Pancreas (tissue), 10 donors: ENCODE measurements at regions not wholly inside any gene's neighbourhood (a gene's known extent, or its start where the extent isn't known, plus 50 kb on each side); places are given as distances from the start of the nearest gene placed in this dataset.

Experiments used
- ATAC-seq, 4 donors: fragments of 200-7000 bp; cut with Tn5 transposase; one replicate each; pipeline versions ENCODE4 v1.8.0 to v1.9.1; 2020; ENCODE audit warnings: mild to moderate bottlenecking in 4 of 4, moderate library complexity in 4 of 4
- DNase-seq, 6 donors: peaks; one replicate each; pipeline ENCODE4 v3.0.0-alpha.2; 2020
- FAIRE-seq: peaks from 2 replicates; lab custom pipeline; 2012; peaks lifted over from hg19 to GRCh38; lab: Jason Lieb, UNC
- H3K27ac ChIP-seq, 4 donors: fragments of 200-600 bp; sonication (generic); 1 replicate in 3 of 4; 2 replicates in 1 of 4; pipeline versions ENCODE4 v1.5.0 to v1.8.0; 2020
- H3K27me3 ChIP-seq, 4 donors: fragments of 200-600 bp; one replicate each; pipeline ENCODE4 v1.8.0; 2021
- H3K36me3 ChIP-seq, 3 donors: fragments of 200-600 bp; sonication (generic) in 1 of 3; one replicate each; pipeline versions ENCODE4 v1.5.0 to v1.8.0; 2020 to 2021
- H3K4me1 ChIP-seq, 3 donors: fragments of 200-600 bp; one replicate each; pipeline ENCODE4 v1.8.0; 2021
- H3K4me3 ChIP-seq, 4 donors: fragments of 200-600 bp; sonication (generic) in 2 of 4; one replicate each; pipeline versions ENCODE4 v1.5.0 to v1.8.0; 2020 to 2021
- H3K9me3 ChIP-seq, 4 donors: fragments of 200-600 bp; one replicate each; pipeline ENCODE4 v1.8.0; 2021
- WGBS, 2 donors: extraction: QIAGEN DNeasy Blood & Tissue Kit; methylation state at CpG; one replicate each; pipeline ENCODE4 v1.1.7; 2013; 5-methylcytosine and 5-hydroxymethylcytosine counted together
- intact Hi-C, 3 donors: fragments of 100-400 bp; cut with DNase I; formaldehyde crosslinking; loops; one replicate each; pipeline versions ENCODE4 v1.11.1 to v1.14.2; 2022
- TF ChIP-seq, protein P1 (sequence below), 4 donors: fragments of 200-600 bp; sonication (generic) in 3 of 4; IDR thresholded peaks; one replicate each; pipeline versions ENCODE4 v1.5.0 to v1.8.0; 2021; ENCODE audit warnings: antibody characterized with exemption in 4 of 4
- donor health status: healthy with polysubstance abuse.
- donor health status: DM: no; HTN: no; CAD: no; lungs with moderate emphysema.
- donor health status: DM: no; HTN: no; CAD: no.
- donor health status: control.
- donor health status: control.
- donor health status: Bipolar disorder and iron deficiency.
- donor health status: DM: yes; HTN: yes; CAD: no.
- donor health status: DM: no; HTN: no; CAD: no.
- donor health status: DM: no; HTN: no; CAD: no.
- donor health status: DM: yes; HTN: yes; CAD: no.

- H3K27me3 ChIP-seq = no peaks in the 10 kb centered on the region
- H3K9me3 ChIP-seq = no peaks in the 10 kb centered on the region
- DNase-seq (no peak), ATAC-seq (peak in 2 of 4 donors; percentile 34 to 46), FAIRE-seq (no peak)
- no peaks in the 10 kb centered on the region for H3K4me1 ChIP-seq
- TF ChIP-seq, protein P1, sequence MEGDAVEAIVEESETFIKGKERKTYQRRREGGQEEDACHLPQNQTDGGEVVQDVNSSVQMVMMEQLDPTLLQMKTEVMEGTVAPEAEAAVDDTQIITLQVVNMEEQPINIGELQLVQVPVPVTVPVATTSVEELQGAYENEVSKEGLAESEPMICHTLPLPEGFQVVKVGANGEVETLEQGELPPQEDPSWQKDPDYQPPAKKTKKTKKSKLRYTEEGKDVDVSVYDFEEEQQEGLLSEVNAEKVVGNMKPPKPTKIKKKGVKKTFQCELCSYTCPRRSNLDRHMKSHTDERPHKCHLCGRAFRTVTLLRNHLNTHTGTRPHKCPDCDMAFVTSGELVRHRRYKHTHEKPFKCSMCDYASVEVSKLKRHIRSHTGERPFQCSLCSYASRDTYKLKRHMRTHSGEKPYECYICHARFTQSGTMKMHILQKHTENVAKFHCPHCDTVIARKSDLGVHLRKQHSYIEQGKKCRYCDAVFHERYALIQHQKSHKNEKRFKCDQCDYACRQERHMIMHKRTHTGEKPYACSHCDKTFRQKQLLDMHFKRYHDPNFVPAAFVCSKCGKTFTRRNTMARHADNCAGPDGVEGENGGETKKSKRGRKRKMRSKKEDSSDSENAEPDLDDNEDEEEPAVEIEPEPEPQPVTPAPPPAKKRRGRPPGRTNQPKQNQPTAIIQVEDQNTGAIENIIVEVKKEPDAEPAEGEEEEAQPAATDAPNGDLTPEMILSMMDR (IDR thresholded peaks at IDR 0.05) = no peak
- H3K36me3 ChIP-seq = no peaks in the 10 kb centered on the region
- intact Hi-C loops = no loop called here
- H3K4me3 ChIP-seq = no peak overlapping the region
- no peak overlapping the region for H3K27ac ChIP-seq
These were observed 135.9 kb downstream of the PAH start for GRCh38 chr12:102781117-102781516.

DNA sequence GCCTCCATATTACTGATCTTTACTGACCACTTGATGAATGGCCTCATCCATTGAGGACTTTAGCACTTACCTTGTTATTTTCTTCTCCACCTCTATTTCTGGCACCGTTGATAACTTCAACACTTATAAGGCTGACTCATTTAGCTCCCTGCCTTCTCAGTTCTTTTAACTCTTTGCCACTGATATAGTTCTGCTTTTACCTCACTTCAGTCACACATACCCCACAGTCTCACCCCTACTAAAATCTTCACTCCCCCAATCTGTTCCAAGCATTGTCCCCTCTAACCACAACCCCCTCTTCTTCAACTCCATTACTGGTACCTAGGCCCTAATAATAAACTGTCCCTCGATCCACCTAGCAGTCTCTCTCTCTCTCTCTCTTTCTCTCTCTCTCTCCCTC, 141.0 kb downstream of the PAH start:
- Histone ChIP-seq H3K36me3 (no peaks in the 10 kb centered on the region), H3K4me1 (no peaks in the 10 kb centered on the region), H3K27ac (no peak overlapping the region), H3K9me3 (no peaks in the 10 kb centered on the region), H3K4me3 (no peak overlapping the region), H3K27me3 (no peaks in the 10 kb centered on the region)
- no peak for FAIRE-seq
- no peak for ATAC-seq
- intact Hi-C loops = no loop called here
- no peak for DNase-seq
- TF ChIP-seq, protein P1 (IDR thresholded peaks at IDR 0.05) = no peak
- 42 to 52% methylated on average over 2 of the region's 2 CpGs for WGBS, 2 donors

DNA sequence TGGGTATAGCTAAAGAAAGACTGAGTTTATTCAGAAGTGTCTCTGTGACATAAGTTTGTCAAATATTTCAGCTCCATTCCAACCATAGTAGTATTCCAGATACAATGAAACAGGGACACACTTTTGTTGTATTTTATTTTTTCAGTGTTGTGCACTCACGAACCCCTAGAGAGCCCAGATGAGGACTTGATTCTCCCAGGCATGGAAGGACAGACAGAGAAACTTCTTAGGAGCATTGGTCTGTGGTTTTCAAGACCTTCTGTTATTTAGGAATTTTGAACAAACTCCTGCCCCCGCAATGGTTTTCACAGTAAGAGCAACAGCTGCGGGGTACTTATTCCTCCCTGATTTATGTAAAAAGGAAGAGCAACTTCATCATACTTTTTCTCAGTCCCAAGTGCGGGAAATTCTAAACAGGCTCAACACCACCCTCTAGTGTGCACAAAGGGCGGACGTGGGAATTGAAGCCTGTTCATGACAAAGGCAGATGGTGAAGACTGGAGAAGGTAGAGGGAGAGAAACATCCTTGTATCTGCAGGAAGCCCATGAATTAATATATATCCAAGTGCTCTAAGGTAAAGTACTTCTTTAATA, 147.6 kb downstream of the PAH start:
- Histone ChIP-seq H3K27ac (no peak overlapping the region), H3K4me3 (no peak overlapping the region), H3K9me3 (no peaks in the 10 kb centered on the region), H3K36me3 (no peaks in the 10 kb centered on the region), H3K27me3 (no peaks in the 10 kb centered on the region), H3K4me1 (no peaks in the 10 kb centered on the region)
- peak; percentile 20 for FAIRE-seq
- DNase-seq = peak in 5 of 6 donors; percentile 23 to 58 (median 32)
- intact Hi-C loops = no loop called here
- TF ChIP-seq, protein P1 (IDR thresholded peaks at IDR 0.05) = peak; percentile 25 to 54 (median 38)
- 9 to 12% methylated on average over 6 of the region's 6 CpGs for WGBS, 2 donors
- peak; percentile 61 to 93 (median 92) for ATAC-seq

- Histone ChIP-seq H3K27ac (no peak overlapping the region), H3K27me3 (no peaks in the 10 kb centered on the region), H3K4me1 (no peaks in the 10 kb centered on the region), H3K4me3 (no peak overlapping the region), H3K36me3 (no peaks in the 10 kb centered on the region), H3K9me3 (no peaks in the 10 kb centered on the region)
- DNase-seq = no peak
- TF ChIP-seq, protein P1 (IDR thresholded peaks at IDR 0.05) = no peak
- FAIRE-seq = no peak
- intact Hi-C loops = no loop called here
- no peak for ATAC-seq
- 85 to 87% methylated on average over 3 of the region's 3 CpGs for WGBS, 2 donors
These were observed 150.1 kb downstream of the PAH start for GRCh38 chr12:102766961-102767360.

DNA sequence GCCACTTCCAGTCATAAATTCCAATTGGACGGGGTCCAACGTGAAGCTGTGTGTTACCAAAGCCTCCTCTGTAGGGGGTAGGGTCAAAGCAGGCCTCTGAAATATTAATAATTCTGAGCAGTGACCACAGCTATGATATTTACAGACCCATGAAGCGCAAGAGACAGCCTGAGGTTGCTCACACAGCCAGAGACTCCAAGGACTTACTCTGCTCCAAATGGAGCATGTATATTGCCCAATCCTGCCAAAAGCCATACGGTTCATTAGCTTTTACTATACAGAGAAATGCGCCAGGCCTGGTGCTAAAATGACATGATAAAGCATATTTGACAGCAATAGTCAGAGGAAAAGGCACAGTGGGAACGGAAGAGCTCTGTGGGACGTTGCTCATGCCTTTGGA, 151.3 kb downstream of the PAH start:
- Histone ChIP-seq H3K27ac (no peak overlapping the region), H3K27me3 (no peaks in the 10 kb centered on the region), H3K4me3 (no peak overlapping the region), H3K36me3 (no peaks in the 10 kb centered on the region), H3K4me1 (no peaks in the 10 kb centered on the region), H3K9me3 (no peaks in the 10 kb centered on the region)
- TF ChIP-seq, protein P1 (IDR thresholded peaks at IDR 0.05) = no peak
- DNase-seq (no peak), ATAC-seq (peak in 1 of 4 donors; percentile 47), FAIRE-seq (no peak)
- intact Hi-C loops = no loop called here
- 58 to 63% methylated on average over 7 of the region's 7 CpGs for WGBS, 2 donors
